Neural progenitor cell (in vitro differentiated cells): ENCODE measurements at regions not wholly inside any gene's neighbourhood (a gene's known extent, or its start where the extent isn't known, plus 50 kb on each side); places are given as distances from the start of the nearest gene placed in this dataset.

Experiments
- EZH2 ChIP-seq: fragments of 200-600 bp; sonication (generic); IDR thresholded peaks from 2 replicates; pipeline ENCODE4 v1.6.1; 2017; ENCODE audit warnings: antibody characterized with exemption, mild to moderate bottlenecking, moderate library complexity
- TF ChIP-seq, protein P1 (sequence below): fragments of 200-600 bp; sonication (generic); IDR thresholded peaks from 2 replicates; pipeline ENCODE4 v1.5.1; 2017; ENCODE audit warnings: antibody characterized with exemption, mild to moderate bottlenecking

DNA sequence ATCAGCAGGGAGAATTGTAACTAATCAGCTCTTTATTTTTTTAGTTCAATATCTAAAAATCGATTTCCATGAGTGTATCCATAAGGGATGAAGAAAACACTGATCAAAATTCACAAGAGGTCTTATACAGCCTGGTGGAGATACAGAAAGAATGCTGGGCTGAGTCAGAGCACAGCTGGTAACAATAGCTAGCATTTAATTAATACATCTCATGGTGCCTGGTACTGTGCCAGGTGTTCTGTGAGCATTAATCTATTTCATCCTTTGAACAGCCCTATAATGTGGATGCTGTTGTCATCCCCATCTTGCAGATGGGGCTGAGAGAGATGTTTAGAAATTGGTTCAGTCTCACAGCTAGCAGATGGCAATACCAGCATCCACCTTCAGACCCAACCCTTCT is 250.9 kb upstream of the RPS6KA3 start:
- TF ChIP-seq, protein P1, sequence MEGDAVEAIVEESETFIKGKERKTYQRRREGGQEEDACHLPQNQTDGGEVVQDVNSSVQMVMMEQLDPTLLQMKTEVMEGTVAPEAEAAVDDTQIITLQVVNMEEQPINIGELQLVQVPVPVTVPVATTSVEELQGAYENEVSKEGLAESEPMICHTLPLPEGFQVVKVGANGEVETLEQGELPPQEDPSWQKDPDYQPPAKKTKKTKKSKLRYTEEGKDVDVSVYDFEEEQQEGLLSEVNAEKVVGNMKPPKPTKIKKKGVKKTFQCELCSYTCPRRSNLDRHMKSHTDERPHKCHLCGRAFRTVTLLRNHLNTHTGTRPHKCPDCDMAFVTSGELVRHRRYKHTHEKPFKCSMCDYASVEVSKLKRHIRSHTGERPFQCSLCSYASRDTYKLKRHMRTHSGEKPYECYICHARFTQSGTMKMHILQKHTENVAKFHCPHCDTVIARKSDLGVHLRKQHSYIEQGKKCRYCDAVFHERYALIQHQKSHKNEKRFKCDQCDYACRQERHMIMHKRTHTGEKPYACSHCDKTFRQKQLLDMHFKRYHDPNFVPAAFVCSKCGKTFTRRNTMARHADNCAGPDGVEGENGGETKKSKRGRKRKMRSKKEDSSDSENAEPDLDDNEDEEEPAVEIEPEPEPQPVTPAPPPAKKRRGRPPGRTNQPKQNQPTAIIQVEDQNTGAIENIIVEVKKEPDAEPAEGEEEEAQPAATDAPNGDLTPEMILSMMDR: no peak
- TF ChIP-seq EZH2: no peak
